ENCODE measurements at regions not wholly inside any gene's neighbourhood (a gene's known extent, or its start where the extent isn't known, plus 50 kb on each side); places are given as distances from the start of the nearest gene placed in this dataset.

GRCh38 chr21:24200052-24200451 is 1407.2 kb downstream of the MRPL39 start:
- TF ChIP-seq TAF1 (IDR thresholded peaks at IDR 0.05; ENCODE audit: low read depth, low read length) (no peak), POLR2A (IDR thresholded peaks at IDR 0.05; ENCODE audit: low read depth, low read length) (no peak)
